Cardiac muscle cell (in vitro differentiated cells and primary cell): ENCODE measurements at regions not wholly inside any gene's neighbourhood (a gene's known extent, or its start where the extent isn't known, plus 50 kb on each side); places are given as distances from the start of the nearest gene placed in this dataset.

Experiments used
- DNase-seq, 2 donors: peaks; one replicate each; pipeline versions ENCODE4 v3.0.0 to v3.0.0-alpha.2; 2010 to 2017; ENCODE audit warnings: low read depth in 1 of 2, low spot score in 1 of 2
- H3K27ac ChIP-seq: fragments of 200-600 bp; sonication (generic); 2 replicates; pipeline ENCODE4 v1.5.1; 2016
- H3K27me3 ChIP-seq: fragments of 200-600 bp; sonication (generic); 2 replicates; pipeline ENCODE4 v1.6.0; 2016; ENCODE audit warnings: control low read depth
- H3K36me3 ChIP-seq: fragments of 200-600 bp; sonication (generic); 2 replicates; pipeline ENCODE4 v1.5.1; 2016; ENCODE audit warnings: control low read depth
- H3K4me1 ChIP-seq: fragments of 200-600 bp; sonication (generic); 2 replicates; pipeline ENCODE4 v1.8.1; 2017; ENCODE audit warnings: low read depth, mild to moderate bottlenecking, mixed run types
- H3K4me3 ChIP-seq: fragments of 200-600 bp; sonication (generic); 2 replicates; pipeline ENCODE4 v1.5.1; 2016; ENCODE audit warnings: mild to moderate bottlenecking
- H3K9me3 ChIP-seq: fragments of 200-600 bp; sonication (generic); 2 replicates; pipeline ENCODE4 v1.5.1; 2017; ENCODE audit warnings: low read depth, mild to moderate bottlenecking, control low read depth
- TF ChIP-seq, protein P1 (sequence below): IDR thresholded peaks from 2 replicates; pipeline ENCODE4 v1.5.1; 2012; ENCODE audit warnings: low read depth, mild to moderate bottlenecking, low read length

- H3K27ac ChIP-seq: no peak overlapping the region
- no peaks in the 10 kb centered on the region for H3K36me3 ChIP-seq
- DNase-seq: no peak
- H3K4me1 ChIP-seq: no peaks in the 10 kb centered on the region
- TF ChIP-seq, protein P1, sequence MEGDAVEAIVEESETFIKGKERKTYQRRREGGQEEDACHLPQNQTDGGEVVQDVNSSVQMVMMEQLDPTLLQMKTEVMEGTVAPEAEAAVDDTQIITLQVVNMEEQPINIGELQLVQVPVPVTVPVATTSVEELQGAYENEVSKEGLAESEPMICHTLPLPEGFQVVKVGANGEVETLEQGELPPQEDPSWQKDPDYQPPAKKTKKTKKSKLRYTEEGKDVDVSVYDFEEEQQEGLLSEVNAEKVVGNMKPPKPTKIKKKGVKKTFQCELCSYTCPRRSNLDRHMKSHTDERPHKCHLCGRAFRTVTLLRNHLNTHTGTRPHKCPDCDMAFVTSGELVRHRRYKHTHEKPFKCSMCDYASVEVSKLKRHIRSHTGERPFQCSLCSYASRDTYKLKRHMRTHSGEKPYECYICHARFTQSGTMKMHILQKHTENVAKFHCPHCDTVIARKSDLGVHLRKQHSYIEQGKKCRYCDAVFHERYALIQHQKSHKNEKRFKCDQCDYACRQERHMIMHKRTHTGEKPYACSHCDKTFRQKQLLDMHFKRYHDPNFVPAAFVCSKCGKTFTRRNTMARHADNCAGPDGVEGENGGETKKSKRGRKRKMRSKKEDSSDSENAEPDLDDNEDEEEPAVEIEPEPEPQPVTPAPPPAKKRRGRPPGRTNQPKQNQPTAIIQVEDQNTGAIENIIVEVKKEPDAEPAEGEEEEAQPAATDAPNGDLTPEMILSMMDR: no peak
- peaks cover 8% of the 10 kb centered on the region for H3K27me3 ChIP-seq
- no peaks in the 10 kb centered on the region for H3K9me3 ChIP-seq
- H3K4me3 ChIP-seq: no peak overlapping the region
These were observed 329.9 kb downstream of the MSX2 start for GRCh38 chr5:175054243-175054642.

DNA sequence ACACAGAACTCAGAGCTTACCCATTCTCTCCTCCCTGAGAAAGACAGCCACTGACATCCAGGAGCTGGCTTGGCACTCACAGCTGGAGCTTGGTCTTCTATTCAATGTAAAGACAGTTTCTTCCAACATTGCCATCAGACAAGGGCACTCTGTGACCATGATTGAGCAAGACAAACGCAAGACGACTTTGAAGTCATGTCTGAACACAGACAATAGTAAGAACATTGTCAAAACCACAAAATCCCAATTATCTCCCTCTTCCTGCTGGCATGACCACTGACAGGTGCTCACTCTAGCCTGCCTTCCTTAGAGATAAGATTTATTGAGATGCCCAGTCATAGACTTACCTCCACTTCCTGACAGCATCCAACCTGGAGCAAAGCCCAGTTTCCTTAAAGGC, 328.0 kb downstream of the MSX2 start:
- H3K27ac ChIP-seq: no peak overlapping the region
- H3K36me3 ChIP-seq: no peaks in the 10 kb centered on the region
- TF ChIP-seq, protein P1: no peak
- H3K9me3 ChIP-seq: no peaks in the 10 kb centered on the region
- no peaks in the 10 kb centered on the region for H3K4me1 ChIP-seq
- no peaks in the 10 kb centered on the region for H3K27me3 ChIP-seq
- no peak overlapping the region for H3K4me3 ChIP-seq
- DNase-seq: no peak

DNA sequence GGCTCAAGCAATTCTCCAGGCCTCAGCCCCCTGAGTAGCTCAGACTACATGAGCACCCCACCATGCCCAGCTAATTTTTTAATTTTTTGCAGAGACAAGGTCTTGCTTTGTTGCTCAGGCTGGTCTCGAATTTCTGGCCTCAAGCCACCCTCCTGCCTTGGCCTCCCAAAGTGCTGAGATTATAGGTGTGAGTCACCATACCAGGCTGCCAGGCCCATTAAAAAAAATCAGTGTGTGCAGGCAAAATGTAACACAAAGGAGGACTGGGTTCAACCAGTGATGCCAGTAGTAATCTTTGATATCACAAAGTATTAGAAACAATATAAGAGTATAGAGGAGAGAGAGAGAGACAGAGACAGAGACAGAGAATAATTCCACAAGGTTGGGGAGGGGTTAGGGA, 322.7 kb downstream of the MSX2 start:
- DNase-seq: no peak
- H3K36me3 ChIP-seq: no peaks in the 10 kb centered on the region
- H3K4me3 ChIP-seq: no peak overlapping the region
- TF ChIP-seq, protein P1: no peak
- H3K27ac ChIP-seq: no peak overlapping the region
- no peaks in the 10 kb centered on the region for H3K4me1 ChIP-seq
- H3K9me3 ChIP-seq: no peaks in the 10 kb centered on the region
- H3K27me3 ChIP-seq: no peaks in the 10 kb centered on the region

DNA sequence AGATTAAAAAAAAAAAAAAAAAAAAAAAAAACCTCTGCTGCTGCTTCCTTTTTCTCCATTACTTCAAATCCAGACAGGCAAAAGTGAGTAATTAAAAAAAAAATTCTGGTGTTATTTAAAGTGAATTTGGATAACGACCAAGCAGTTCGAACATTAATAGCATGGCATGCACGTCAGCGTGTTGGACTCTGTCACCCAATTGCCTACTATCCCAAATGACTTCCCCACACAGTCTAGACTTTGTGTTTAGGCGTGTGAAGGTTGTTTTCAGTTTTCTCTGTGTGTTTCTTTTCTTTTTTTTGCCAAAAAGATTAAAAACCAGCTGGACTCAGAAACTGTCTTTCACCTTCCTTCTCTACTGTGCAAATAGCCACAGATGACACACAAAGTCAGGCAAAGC, 321.4 kb downstream of the MSX2 start:
- TF ChIP-seq, protein P1: no peak

GRCh38 chr5:175037820-175038219, 313.4 kb downstream of the MSX2 start:
- Histone ChIP-seq H3K4me3 (no peak overlapping the region), H3K27ac (no peak overlapping the region), H3K27me3 (no peaks in the 10 kb centered on the region), H3K4me1 (no peaks in the 10 kb centered on the region), H3K36me3 (no peaks in the 10 kb centered on the region), H3K9me3 (no peaks in the 10 kb centered on the region)
- DNase-seq: no peak
- TF ChIP-seq, protein P1: no peak

More for the DNA sequence above, 321.4 kb downstream of the MSX2 start:
- H3K27me3 ChIP-seq: no peaks in the 10 kb centered on the region
- no peaks in the 10 kb centered on the region for H3K9me3 ChIP-seq
- DNase-seq: no peak
- no peak overlapping the region for H3K4me3 ChIP-seq
- H3K4me1 ChIP-seq: no peaks in the 10 kb centered on the region
- H3K27ac ChIP-seq: no peak overlapping the region
- H3K36me3 ChIP-seq: no peaks in the 10 kb centered on the region
